ENCODE measurements at regions not wholly inside any gene's neighbourhood (a gene's known extent, or its start where the extent isn't known, plus 50 kb on each side); places are given as distances from the start of the nearest gene placed in this dataset.

DNA sequence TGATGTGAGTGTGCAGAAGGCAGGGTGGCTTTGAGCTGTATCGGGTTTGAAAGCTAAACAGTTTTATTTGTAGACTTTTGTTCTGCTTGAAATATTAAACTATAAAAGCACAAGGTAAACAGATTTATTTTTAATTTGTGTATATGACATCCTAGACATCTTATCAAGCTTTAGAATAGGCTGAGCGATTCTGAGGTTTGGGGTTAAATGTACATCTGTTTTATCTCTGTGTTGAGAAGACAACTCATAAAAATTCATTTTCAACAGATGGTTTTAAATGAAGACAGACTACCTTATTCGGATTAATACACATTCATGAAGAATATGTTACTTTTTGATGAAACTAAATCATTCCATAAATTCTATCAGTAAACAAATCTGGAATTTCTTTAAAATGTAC, 368.8 kb downstream of the RPRM start:
- no peak for TF ChIP-seq CTCF (IDR thresholded peaks at IDR 0.05)
- TF ChIP-seq EZH2 (IDR thresholded peaks at IDR 0.05) = no peak
